ENCODE measurements at regions not wholly inside any gene's neighbourhood (a gene's known extent, or its start where the extent isn't known, plus 50 kb on each side); places are given as distances from the start of the nearest gene placed in this dataset.
A peak's percentile ranks its signal among the peaks of the same experiment; 100 is the strongest.
"Not testable (repeated sequence)": the region's sequence is repeated elsewhere in the genome, so short reads cannot be mapped to it uniquely, and the experiment has no call there.

DNA sequence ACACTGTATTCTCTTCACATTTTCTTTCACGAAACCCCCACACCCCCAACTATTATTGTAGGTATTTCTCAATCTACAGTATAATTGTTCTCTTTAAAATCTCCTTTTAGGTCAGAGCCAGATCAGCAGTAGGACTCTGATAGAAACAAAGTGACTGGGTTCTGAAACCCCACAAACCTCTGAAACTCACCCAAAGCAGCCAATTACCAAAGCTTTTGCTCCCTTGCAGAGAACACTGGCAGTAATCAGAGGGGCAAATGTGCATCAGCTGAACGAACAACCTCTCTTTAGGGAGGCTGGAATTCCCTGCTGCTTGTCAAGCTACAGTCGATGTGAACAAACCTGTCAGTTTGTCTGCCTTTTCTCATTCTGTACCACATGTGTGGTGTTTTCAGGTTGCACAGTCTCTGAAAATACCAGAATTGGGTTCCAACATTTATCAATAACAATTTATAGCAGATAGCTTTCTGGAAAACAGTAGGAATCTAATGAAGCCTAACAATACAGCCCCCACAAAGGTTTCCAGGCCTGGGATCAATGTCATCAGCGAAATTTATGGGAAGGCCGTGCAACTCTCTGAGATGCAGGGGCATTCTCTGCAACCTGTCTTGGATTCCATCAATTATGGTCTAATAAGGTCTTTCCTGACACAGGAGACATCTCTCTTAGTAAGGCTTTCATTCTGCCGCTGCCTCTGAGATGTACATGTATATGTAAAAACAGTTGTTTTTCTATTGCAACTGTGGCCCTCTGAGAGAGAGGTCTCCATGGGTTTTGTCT lies 395.9 kb downstream of the GPAT3 start:
- no peak for DNase-seq (ENCODE audit: low read depth in 1 of 2, low spot score in 2 of 2)
- H3K4me3 ChIP-seq, result no peak overlapping the region
- H3K36me3 ChIP-seq, result no peaks in the 10 kb centered on the region
- H3K9me3 ChIP-seq (replicated peaks), result no peaks in the 10 kb centered on the region
- no peaks in the 10 kb centered on the region for H3K27me3 ChIP-seq (replicated peaks)
- no peaks in the 10 kb centered on the region for H3K4me1 ChIP-seq (replicated peaks)
- no peak overlapping the region for H3K27ac ChIP-seq

- no peak for DNase-seq (ENCODE audit: low read depth in 1 of 2, low spot score in 2 of 2)
- Histone ChIP-seq H3K27me3 (replicated peaks) (no peaks in the 10 kb centered on the region), H3K27ac (no peak overlapping the region), H3K4me3 (no peak overlapping the region), H3K9me3 (replicated peaks) (no peaks in the 10 kb centered on the region), H3K36me3 (no peaks in the 10 kb centered on the region), H3K4me1 (replicated peaks) (no peaks in the 10 kb centered on the region)
Observed at GRCh38 chr4:83929550-83929949, 393.6 kb downstream of the GPAT3 start.

GRCh38 chr4:83926950-83927349 lies 391.0 kb downstream of the GPAT3 start:
- Histone ChIP-seq H3K27ac (no peak overlapping the region), H3K27me3 (replicated peaks) (no peaks in the 10 kb centered on the region), H3K4me3 (no peak overlapping the region), H3K36me3 (no peaks in the 10 kb centered on the region), H3K4me1 (replicated peaks) (no peaks in the 10 kb centered on the region), H3K9me3 (replicated peaks) (no peaks in the 10 kb centered on the region)
- DNase-seq (ENCODE audit: low read depth in 1 of 2, low spot score in 2 of 2), result no peak

DNA sequence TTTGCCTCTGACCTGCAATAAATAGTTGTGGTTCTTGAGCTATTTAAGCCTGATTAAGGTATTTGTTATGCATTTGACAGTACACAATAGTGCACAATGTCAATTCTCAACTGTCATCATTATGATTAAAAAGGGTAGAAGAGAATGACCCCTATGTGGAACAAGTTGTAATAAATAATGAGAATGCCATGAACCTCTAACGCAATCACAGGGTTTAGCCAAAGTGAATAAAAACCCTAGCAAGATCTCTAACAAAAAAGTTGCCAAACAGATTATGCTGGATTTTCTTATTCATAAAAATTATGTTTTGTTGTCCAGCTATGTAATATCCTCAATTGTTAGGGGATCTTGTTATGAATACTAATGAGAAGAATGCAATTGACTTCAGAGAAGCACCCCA lies 387.4 kb downstream of the GPAT3 start:
- no peak for DNase-seq (ENCODE audit: low read depth in 1 of 2, low spot score in 2 of 2)
- H3K4me3 ChIP-seq, result no peak overlapping the region

DNA sequence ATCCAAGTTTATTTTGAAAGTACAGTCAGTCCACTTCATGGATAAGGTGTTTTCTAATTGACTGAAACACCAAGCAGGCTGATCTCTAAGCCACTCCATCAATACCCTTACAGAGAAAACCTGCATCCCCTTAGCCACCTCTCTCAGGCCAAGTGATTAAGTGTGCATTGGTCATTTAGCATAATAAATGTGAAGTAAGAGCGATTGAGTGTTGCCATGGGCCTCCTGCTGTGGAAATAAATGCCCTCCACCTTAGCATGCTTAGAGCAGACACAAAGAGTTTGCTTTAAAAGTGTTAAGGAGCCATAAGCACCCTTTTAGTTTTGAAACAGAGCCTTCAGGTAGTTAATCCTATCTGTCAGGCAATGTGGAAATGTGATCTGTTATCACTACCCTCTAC lies 386.5 kb downstream of the GPAT3 start:
- no peaks in the 10 kb centered on the region for H3K27me3 ChIP-seq (replicated peaks)
- no peaks in the 10 kb centered on the region for H3K36me3 ChIP-seq
- no peaks in the 10 kb centered on the region for H3K9me3 ChIP-seq (replicated peaks)
- no peaks in the 10 kb centered on the region for H3K4me1 ChIP-seq (replicated peaks)
- H3K27ac ChIP-seq, result no peak overlapping the region
- DNase-seq (ENCODE audit: low read depth in 1 of 2, low spot score in 2 of 2), result no peak
- no peak overlapping the region for H3K4me3 ChIP-seq

More for the DNA sequence above, 387.4 kb downstream of the GPAT3 start:
- no peaks in the 10 kb centered on the region for H3K36me3 ChIP-seq
- no peaks in the 10 kb centered on the region for H3K9me3 ChIP-seq (replicated peaks)
- H3K27ac ChIP-seq, result no peak overlapping the region
- H3K4me1 ChIP-seq (replicated peaks), result no peaks in the 10 kb centered on the region
- H3K27me3 ChIP-seq (replicated peaks), result no peaks in the 10 kb centered on the region

- no peak overlapping the region for H3K4me3 ChIP-seq
- no peaks in the 10 kb centered on the region for H3K36me3 ChIP-seq
- H3K4me1 ChIP-seq (replicated peaks), result no peaks in the 10 kb centered on the region
- H3K9me3 ChIP-seq (replicated peaks), result no peaks in the 10 kb centered on the region
- H3K27me3 ChIP-seq (replicated peaks), result no peaks in the 10 kb centered on the region
- no peak for DNase-seq (ENCODE audit: low read depth in 1 of 2, low spot score in 2 of 2)
- H3K27ac ChIP-seq, result no peak overlapping the region
Observed at GRCh38 chr4:83921124-83921523, 385.2 kb downstream of the GPAT3 start.

GRCh38 chr4:83920375-83920774 lies 384.5 kb downstream of the GPAT3 start:
- H3K9me3 ChIP-seq (replicated peaks), result no peaks in the 10 kb centered on the region
- H3K27me3 ChIP-seq (replicated peaks), result no peaks in the 10 kb centered on the region
- H3K27ac ChIP-seq, result no peak overlapping the region
- H3K4me3 ChIP-seq, result no peak overlapping the region
- no peaks in the 10 kb centered on the region for H3K36me3 ChIP-seq
- no peaks in the 10 kb centered on the region for H3K4me1 ChIP-seq (replicated peaks)
- no peak for DNase-seq (ENCODE audit: low read depth in 1 of 2, low spot score in 2 of 2)

GRCh38 chr4:83917572-83917971 lies 381.7 kb downstream of the GPAT3 start:
- no peak for DNase-seq (ENCODE audit: low read depth in 1 of 2, low spot score in 2 of 2)

DNA sequence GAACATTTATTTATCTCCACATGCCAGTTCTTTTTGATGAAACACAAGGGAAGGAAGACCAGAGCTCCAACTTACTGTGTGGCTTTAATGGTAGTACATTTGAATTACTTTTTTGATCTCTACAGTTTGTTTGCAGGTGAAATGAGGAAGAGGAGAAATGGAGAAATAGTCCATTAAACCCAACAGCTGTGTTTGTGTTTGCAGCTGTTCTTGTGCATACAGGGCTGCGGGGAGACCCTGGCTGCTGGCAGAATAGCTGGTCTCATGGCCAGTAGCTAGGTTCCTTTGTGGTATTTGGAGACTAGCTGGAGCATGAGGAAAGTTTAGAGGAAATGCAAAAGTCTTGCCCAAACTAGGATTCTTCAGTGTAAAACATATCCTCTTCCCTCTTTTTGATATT lies 374.8 kb downstream of the GPAT3 start:
- no peaks in the 10 kb centered on the region for H3K27me3 ChIP-seq (replicated peaks)
- H3K27ac ChIP-seq, result no peak overlapping the region
- DNase-seq (ENCODE audit: low read depth in 1 of 2, low spot score in 2 of 2), result no peak
- H3K9me3 ChIP-seq (replicated peaks), result no peaks in the 10 kb centered on the region
- H3K36me3 ChIP-seq, result no peaks in the 10 kb centered on the region
- no peaks in the 10 kb centered on the region for H3K4me1 ChIP-seq (replicated peaks)
- no peak overlapping the region for H3K4me3 ChIP-seq

More at GRCh38 chr4:83917572-83917971, 381.7 kb downstream of the GPAT3 start:
- no peaks in the 10 kb centered on the region for H3K9me3 ChIP-seq (replicated peaks)
- H3K36me3 ChIP-seq, result no peaks in the 10 kb centered on the region
- no peaks in the 10 kb centered on the region for H3K4me1 ChIP-seq (replicated peaks)
- no peaks in the 10 kb centered on the region for H3K27me3 ChIP-seq (replicated peaks)
- no peak overlapping the region for H3K4me3 ChIP-seq
- H3K27ac ChIP-seq, result no peak overlapping the region

- DNase-seq (ENCODE audit: low read depth in 1 of 2, low spot score in 2 of 2), result no peak
- Histone ChIP-seq H3K4me1 (replicated peaks) (no peaks in the 10 kb centered on the region), H3K27ac (no peak overlapping the region), H3K4me3 (no peak overlapping the region), H3K27me3 (replicated peaks) (no peaks in the 10 kb centered on the region), H3K36me3 (no peaks in the 10 kb centered on the region), H3K9me3 (replicated peaks) (no peaks in the 10 kb centered on the region)
Observed at GRCh38 chr4:83906561-83906960, 370.7 kb downstream of the GPAT3 start.

DNA sequence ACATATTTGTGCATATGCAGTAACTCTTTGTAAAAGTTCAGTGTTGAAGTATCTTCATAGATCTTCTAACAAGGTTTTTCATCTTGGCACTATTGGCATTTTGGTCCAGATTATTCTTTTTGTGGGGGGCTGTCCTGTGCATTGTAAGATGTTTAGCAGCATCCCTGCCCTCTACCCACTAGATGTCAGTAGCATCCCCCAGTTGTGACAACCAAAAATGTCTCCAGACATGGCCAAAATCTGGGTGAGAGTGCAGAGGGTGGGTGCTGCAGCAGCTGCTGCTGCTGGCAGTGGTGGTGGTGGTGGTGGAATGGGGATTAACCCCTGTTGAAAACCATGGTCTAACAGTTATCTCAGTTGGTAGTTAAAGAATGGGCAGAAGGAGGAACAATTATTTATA lies 370.0 kb downstream of the GPAT3 start:
- Histone ChIP-seq H3K27me3 (replicated peaks) (no peaks in the 10 kb centered on the region), H3K27ac (no peak overlapping the region), H3K4me3 (no peak overlapping the region), H3K9me3 (replicated peaks) (no peaks in the 10 kb centered on the region), H3K4me1 (replicated peaks) (no peaks in the 10 kb centered on the region), H3K36me3 (no peaks in the 10 kb centered on the region)
- no peak for DNase-seq (ENCODE audit: low read depth in 1 of 2, low spot score in 2 of 2)

GRCh38 chr4:83903740-83904139 lies 367.8 kb downstream of the GPAT3 start:
- H3K36me3 ChIP-seq; H3K4me1 ChIP-seq (replicated peaks); H3K9me3 ChIP-seq (replicated peaks); H3K4me3 ChIP-seq; H3K27ac ChIP-seq; DNase-seq (ENCODE audit: low read depth in 1 of 2, low spot score in 2 of 2); H3K27me3 ChIP-seq (replicated peaks): not testable (repeated sequence)

DNA sequence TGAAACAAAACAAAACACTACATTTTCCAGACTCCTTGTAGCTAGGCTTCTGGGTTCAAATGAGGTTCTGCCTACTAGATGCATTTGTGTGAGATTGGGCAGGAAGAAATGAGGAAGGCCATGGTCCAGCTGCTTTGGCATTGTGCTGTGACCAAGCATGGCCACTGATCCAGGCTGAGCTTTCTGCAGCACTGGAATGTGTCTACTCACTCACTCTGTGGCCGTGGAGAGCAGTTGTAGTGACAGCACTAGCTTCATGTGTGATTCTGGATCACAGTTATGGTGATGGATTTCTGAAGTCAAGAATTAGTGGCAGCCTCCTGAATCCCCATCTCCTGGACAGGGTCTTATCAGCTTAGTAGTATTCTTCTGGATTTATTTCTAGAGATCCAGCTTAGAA lies 358.9 kb downstream of the GPAT3 start:
- H3K36me3 ChIP-seq, result no peaks in the 10 kb centered on the region
- no peak for DNase-seq (ENCODE audit: low read depth in 1 of 2, low spot score in 2 of 2)
- H3K4me1 ChIP-seq (replicated peaks), result peaks cover 13% of the 10 kb centered on the region
- H3K27ac ChIP-seq, result no peak overlapping the region
- no peaks in the 10 kb centered on the region for H3K9me3 ChIP-seq (replicated peaks)
- H3K27me3 ChIP-seq (replicated peaks), result no peaks in the 10 kb centered on the region
- H3K4me3 ChIP-seq, result no peak overlapping the region

- no peaks in the 10 kb centered on the region for H3K9me3 ChIP-seq (replicated peaks)
- H3K4me3 ChIP-seq, result no peak overlapping the region
- peak overlapping the region; percentile 80 for H3K27ac ChIP-seq
- no peaks in the 10 kb centered on the region for H3K27me3 ChIP-seq (replicated peaks)
- peak in 1 of 2 experiments; percentile 36 for DNase-seq (ENCODE audit: low read depth in 1 of 2, low spot score in 2 of 2)
- no peaks in the 10 kb centered on the region for H3K36me3 ChIP-seq
- H3K4me1 ChIP-seq (replicated peaks), result peaks cover 17% of the 10 kb centered on the region
Observed at GRCh38 chr4:83890816-83891215, 354.9 kb downstream of the GPAT3 start.

DNA sequence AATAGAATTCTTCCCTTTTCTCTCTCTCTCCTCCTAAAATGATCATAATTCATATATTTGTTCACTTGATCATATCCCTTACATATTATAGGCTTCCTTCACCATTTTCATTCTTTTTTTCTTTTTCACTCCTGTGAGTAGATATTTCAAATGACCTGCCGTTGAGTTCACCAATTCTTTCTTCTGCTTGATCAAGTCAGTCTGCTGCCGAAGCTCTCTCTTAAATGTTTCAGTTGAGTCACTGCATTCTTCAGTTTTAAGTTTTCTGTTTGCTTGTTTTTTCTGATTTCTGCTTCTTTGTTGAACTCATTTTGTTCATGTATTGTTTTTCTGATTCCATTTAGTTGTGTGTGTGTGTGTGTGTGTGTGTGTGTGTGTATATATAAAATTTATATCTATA lies 354.3 kb downstream of the GPAT3 start:
- DNase-seq (ENCODE audit: low read depth in 1 of 2, low spot score in 2 of 2), result peak in 1 of 2 experiments; percentile 66
- no peak overlapping the region for H3K4me3 ChIP-seq

More for the DNA sequence above, 354.3 kb downstream of the GPAT3 start:
- H3K36me3 ChIP-seq, result no peaks in the 10 kb centered on the region
- no peaks in the 10 kb centered on the region for H3K9me3 ChIP-seq (replicated peaks)
- H3K4me1 ChIP-seq (replicated peaks), result peaks cover 17% of the 10 kb centered on the region
- no peaks in the 10 kb centered on the region for H3K27me3 ChIP-seq (replicated peaks)
- H3K27ac ChIP-seq, result peak overlapping the region; percentile 80

Measured in SJSA1 (cell line).